GM23338 (cell line): ENCODE measurements at regions not wholly inside any gene's neighbourhood (a gene's known extent, or its start where the extent isn't known, plus 50 kb on each side); places are given as distances from the start of the nearest gene placed in this dataset.

ENCODE experiments used
- ATAC-seq: fragments of 200-7000 bp; cut with Tn5 transposase; 3 replicates; pipeline ENCODE4 v1.9.1; 2020
- DNase-seq: peaks from one replicate; pipeline ENCODE4 v3.0.0-alpha.2; 2015; ENCODE audit warnings: low spot score
- H2AFZ ChIP-seq: fragments of 200-600 bp; sonication (generic); 2 replicates; pipeline ENCODE4 v1.8.0; 2016; ENCODE audit warnings: antibody characterized with exemption, mild to moderate bottlenecking, moderate library complexity
- H3F3A ChIP-seq: fragments of 200-600 bp; sonication (generic); replicated peaks from 2 replicates; pipeline ENCODE4 v1.8.0; 2017; ENCODE audit warnings: antibody characterized with exemption, mixed run types, low read depth
- H3K27ac ChIP-seq: fragments of 200-600 bp; sonication (generic); 2 replicates; pipeline ENCODE4 v1.6.1; 2016; ENCODE audit warnings: low read depth
- H3K27me3 ChIP-seq: fragments of 200-600 bp; sonication (generic); 2 replicates; pipeline ENCODE4 v1.8.0; 2016; ENCODE audit warnings: mild to moderate bottlenecking, mixed run types, moderate library complexity; ENCODE audit not compliant: insufficient read depth
- H3K36me3 ChIP-seq: fragments of 200-600 bp; sonication (generic); 2 replicates; pipeline ENCODE4 v1.8.0; 2016; ENCODE audit warnings: mild to moderate bottlenecking; ENCODE audit not compliant: insufficient read depth
- H3K4me1 ChIP-seq: fragments of 200-600 bp; sonication (generic); 2 replicates; pipeline ENCODE4 v1.8.0; 2016; ENCODE audit warnings: mild to moderate bottlenecking, moderate library complexity; ENCODE audit not compliant: insufficient read depth
- H3K4me2 ChIP-seq: fragments of 200-600 bp; sonication (generic); 2 replicates; pipeline ENCODE4 v1.7.1; 2017; ENCODE audit warnings: mixed run types
- H3K4me3 ChIP-seq: fragments of 200-600 bp; sonication (generic); 2 replicates; pipeline ENCODE4 v1.6.1; 2016; ENCODE audit warnings: mixed run types
- H3K79me2 ChIP-seq: fragments of 200-600 bp; sonication (generic); replicated peaks from 2 replicates; pipeline ENCODE4 v1.8.0; 2017; ENCODE audit warnings: mild to moderate bottlenecking; ENCODE audit not compliant: insufficient read depth
- H3K9me2 ChIP-seq: fragments of 200-600 bp; sonication (generic); 2 replicates; pipeline ENCODE4 v1.8.0; 2017; ENCODE audit not compliant: insufficient read depth
- H4K20me1 ChIP-seq: fragments of 200-600 bp; sonication (generic); replicated peaks from 2 replicates; pipeline ENCODE4 v1.8.0; 2017; ENCODE audit warnings: mild to moderate bottlenecking; ENCODE audit not compliant: insufficient read depth
- H3K27ac Mint-ChIP-seq: 2 replicates; pipeline ENCODE4 v1.8.0; 2020; ENCODE audit warnings: inconsistent platforms, mild to moderate bottlenecking, moderate library complexity, mixed read lengths
- H3K27me3 Mint-ChIP-seq: 3 replicates; pipeline ENCODE4 v1.8.0; 2022; ENCODE audit warnings: low read depth, mild to moderate bottlenecking, moderate library complexity, mixed read lengths, inconsistent platforms; ENCODE audit not compliant: insufficient read depth, poor library complexity
- H3K36me3 Mint-ChIP-seq: 3 replicates; pipeline ENCODE4 v1.8.0; 2021; ENCODE audit warnings: low read depth, mild to moderate bottlenecking, inconsistent platforms, moderate library complexity, mixed read lengths
- H3K4me1 Mint-ChIP-seq: 3 replicates; pipeline ENCODE4 v1.8.0; 2020; ENCODE audit warnings: mild to moderate bottlenecking, inconsistent platforms, mixed read lengths
- H3K4me3 Mint-ChIP-seq: 3 replicates; pipeline ENCODE4 v1.8.0; 2021; ENCODE audit warnings: moderate library complexity, mild to moderate bottlenecking, inconsistent platforms, mixed read lengths
- H3K9me3 Mint-ChIP-seq: 3 replicates; pipeline ENCODE4 v1.8.0; 2020; ENCODE audit warnings: moderate library complexity, mild to moderate bottlenecking, inconsistent platforms, mixed read lengths
- CREB1 ChIP-seq: fragments of 250-450 bp; sonication (Bioruptor Pico); IDR thresholded peaks from 2 replicates; pipeline ENCODE4 v1.5.0; 2020; ENCODE audit warnings: low read depth, mild to moderate bottlenecking, moderate library complexity
- EZH2 ChIP-seq: fragments of 200-600 bp; sonication (generic); IDR thresholded peaks from one replicate; pipeline ENCODE4 v1.8.0; 2017; ENCODE audit warnings: antibody characterized with exemption, mild to moderate bottlenecking, low read depth; ENCODE audit not compliant: unreplicated experiment
- EZH2phosphoT487 ChIP-seq: fragments of 200-600 bp; sonication (generic); IDR thresholded peaks from one replicate; pipeline ENCODE4 v1.8.1; 2018; ENCODE audit warnings: antibody characterized with exemption; ENCODE audit not compliant: unreplicated experiment
- JUNB ChIP-seq: IDR thresholded peaks from one replicate; pipeline ENCODE4 v1.6.1; 2016; ENCODE audit warnings: antibody characterized with exemption; ENCODE audit not compliant: unreplicated experiment
- NANOG ChIP-seq: IDR thresholded peaks from 2 replicates; pipeline ENCODE4 v1.6.1; 2016; ENCODE audit warnings: antibody characterized with exemption, borderline replicate concordance
- POLR2AphosphoS5 ChIP-seq: IDR thresholded peaks from 2 replicates; pipeline ENCODE4 v1.6.1; 2016; ENCODE audit warnings: antibody characterized with exemption, low read depth
- STAT1 ChIP-seq: IDR thresholded peaks from one replicate; pipeline ENCODE4 v1.6.1; 2016; ENCODE audit warnings: antibody characterized with exemption; ENCODE audit not compliant: unreplicated experiment
- ZNF114 ChIP-seq: fragments of 250-450 bp; sonication (Bioruptor Pico); IDR thresholded peaks from 2 replicates; pipeline ENCODE4 v1.5.0; 2020; ENCODE audit warnings: mild to moderate bottlenecking, moderate library complexity
- ZNF331 ChIP-seq: fragments of 250-450 bp; sonication (Bioruptor Pico); IDR thresholded peaks from 2 replicates; pipeline ENCODE4 v1.5.0; 2020; ENCODE audit warnings: low read depth, mild to moderate bottlenecking, moderate library complexity
- TF ChIP-seq, protein P1 (sequence below): IDR thresholded peaks from 2 replicates; pipeline ENCODE4 v1.6.1; 2016; ENCODE audit warnings: antibody characterized with exemption
- TF ChIP-seq, protein P2 (sequence below), 2 experiments: fragments of 200-600 bp in 1 of 2; sonication (generic) in 1 of 2; conservative IDR thresholded peaks; 2 replicates each; pipeline versions ENCODE4 v1.5.1 to v1.6.1; 2016 to 2017; ENCODE audit warnings: antibody characterized with exemption in 2 of 2, low read depth in 2 of 2, mild to moderate bottlenecking in 2 of 2, moderate library complexity in 1 of 2
- TF ChIP-seq, protein P3 (sequence below): IDR thresholded peaks from one replicate; pipeline ENCODE4 v1.6.1; 2018; ENCODE audit warnings: antibody characterized with exemption; ENCODE audit not compliant: unreplicated experiment
- TF ChIP-seq, protein P4 (sequence below): fragments of 250-450 bp; sonication (Bioruptor Pico); IDR thresholded peaks from 2 replicates; pipeline ENCODE4 v1.5.0; 2020; ENCODE audit warnings: mild to moderate bottlenecking, moderate library complexity

DNA sequence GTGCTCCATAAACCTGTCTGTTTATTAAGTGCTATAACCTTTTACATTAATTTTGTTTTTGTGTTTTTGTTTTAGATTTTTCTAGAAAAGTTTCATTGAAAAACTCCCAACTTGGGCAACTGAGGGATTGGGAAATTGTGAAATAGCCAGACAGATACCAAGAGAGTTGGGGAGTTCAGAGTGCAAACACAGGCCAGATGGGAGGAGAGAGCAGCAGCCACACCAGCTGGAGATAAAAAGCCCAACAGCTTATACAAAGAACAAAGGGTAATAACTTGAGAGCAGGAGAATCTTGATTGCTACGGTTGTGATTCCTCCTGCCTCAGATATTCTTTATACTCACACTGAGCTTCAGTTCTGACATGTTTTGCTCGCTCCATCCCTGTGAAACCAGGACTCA is 1642.2 kb downstream of the LRRC4C start:
- H3K27ac ChIP-seq, result no peak overlapping the region
- no peak overlapping the region for H3K4me3 Mint-ChIP-seq
- H3K4me1 ChIP-seq, result no peaks in the 10 kb centered on the region
- TF ChIP-seq STAT1 (no peak), NANOG (no peak), ZNF331 (CRISPR knock-in tag) (no peak), EZH2 (no peak), ZNF114 (CRISPR knock-in tag) (no peak), POLR2AphosphoS5 (no peak), CREB1 (CRISPR knock-in tag) (no peak), JUNB (no peak), EZH2phosphoT487 (no peak)
- TF ChIP-seq, protein P1, sequence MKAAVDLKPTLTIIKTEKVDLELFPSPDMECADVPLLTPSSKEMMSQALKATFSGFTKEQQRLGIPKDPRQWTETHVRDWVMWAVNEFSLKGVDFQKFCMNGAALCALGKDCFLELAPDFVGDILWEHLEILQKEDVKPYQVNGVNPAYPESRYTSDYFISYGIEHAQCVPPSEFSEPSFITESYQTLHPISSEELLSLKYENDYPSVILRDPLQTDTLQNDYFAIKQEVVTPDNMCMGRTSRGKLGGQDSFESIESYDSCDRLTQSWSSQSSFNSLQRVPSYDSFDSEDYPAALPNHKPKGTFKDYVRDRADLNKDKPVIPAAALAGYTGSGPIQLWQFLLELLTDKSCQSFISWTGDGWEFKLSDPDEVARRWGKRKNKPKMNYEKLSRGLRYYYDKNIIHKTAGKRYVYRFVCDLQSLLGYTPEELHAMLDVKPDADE, result no peak
- TF ChIP-seq, protein P2, sequence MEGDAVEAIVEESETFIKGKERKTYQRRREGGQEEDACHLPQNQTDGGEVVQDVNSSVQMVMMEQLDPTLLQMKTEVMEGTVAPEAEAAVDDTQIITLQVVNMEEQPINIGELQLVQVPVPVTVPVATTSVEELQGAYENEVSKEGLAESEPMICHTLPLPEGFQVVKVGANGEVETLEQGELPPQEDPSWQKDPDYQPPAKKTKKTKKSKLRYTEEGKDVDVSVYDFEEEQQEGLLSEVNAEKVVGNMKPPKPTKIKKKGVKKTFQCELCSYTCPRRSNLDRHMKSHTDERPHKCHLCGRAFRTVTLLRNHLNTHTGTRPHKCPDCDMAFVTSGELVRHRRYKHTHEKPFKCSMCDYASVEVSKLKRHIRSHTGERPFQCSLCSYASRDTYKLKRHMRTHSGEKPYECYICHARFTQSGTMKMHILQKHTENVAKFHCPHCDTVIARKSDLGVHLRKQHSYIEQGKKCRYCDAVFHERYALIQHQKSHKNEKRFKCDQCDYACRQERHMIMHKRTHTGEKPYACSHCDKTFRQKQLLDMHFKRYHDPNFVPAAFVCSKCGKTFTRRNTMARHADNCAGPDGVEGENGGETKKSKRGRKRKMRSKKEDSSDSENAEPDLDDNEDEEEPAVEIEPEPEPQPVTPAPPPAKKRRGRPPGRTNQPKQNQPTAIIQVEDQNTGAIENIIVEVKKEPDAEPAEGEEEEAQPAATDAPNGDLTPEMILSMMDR (conservative IDR thresholded peaks at IDR 0.05; ENCODE audit: low read depth in 2 of 2), result no peak
- TF ChIP-seq, protein P3, sequence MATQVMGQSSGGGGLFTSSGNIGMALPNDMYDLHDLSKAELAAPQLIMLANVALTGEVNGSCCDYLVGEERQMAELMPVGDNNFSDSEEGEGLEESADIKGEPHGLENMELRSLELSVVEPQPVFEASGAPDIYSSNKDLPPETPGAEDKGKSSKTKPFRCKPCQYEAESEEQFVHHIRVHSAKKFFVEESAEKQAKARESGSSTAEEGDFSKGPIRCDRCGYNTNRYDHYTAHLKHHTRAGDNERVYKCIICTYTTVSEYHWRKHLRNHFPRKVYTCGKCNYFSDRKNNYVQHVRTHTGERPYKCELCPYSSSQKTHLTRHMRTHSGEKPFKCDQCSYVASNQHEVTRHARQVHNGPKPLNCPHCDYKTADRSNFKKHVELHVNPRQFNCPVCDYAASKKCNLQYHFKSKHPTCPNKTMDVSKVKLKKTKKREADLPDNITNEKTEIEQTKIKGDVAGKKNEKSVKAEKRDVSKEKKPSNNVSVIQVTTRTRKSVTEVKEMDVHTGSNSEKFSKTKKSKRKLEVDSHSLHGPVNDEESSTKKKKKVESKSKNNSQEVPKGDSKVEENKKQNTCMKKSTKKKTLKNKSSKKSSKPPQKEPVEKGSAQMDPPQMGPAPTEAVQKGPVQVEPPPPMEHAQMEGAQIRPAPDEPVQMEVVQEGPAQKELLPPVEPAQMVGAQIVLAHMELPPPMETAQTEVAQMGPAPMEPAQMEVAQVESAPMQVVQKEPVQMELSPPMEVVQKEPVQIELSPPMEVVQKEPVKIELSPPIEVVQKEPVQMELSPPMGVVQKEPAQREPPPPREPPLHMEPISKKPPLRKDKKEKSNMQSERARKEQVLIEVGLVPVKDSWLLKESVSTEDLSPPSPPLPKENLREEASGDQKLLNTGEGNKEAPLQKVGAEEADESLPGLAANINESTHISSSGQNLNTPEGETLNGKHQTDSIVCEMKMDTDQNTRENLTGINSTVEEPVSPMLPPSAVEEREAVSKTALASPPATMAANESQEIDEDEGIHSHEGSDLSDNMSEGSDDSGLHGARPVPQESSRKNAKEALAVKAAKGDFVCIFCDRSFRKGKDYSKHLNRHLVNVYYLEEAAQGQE, result no peak
- TF ChIP-seq, protein P4, sequence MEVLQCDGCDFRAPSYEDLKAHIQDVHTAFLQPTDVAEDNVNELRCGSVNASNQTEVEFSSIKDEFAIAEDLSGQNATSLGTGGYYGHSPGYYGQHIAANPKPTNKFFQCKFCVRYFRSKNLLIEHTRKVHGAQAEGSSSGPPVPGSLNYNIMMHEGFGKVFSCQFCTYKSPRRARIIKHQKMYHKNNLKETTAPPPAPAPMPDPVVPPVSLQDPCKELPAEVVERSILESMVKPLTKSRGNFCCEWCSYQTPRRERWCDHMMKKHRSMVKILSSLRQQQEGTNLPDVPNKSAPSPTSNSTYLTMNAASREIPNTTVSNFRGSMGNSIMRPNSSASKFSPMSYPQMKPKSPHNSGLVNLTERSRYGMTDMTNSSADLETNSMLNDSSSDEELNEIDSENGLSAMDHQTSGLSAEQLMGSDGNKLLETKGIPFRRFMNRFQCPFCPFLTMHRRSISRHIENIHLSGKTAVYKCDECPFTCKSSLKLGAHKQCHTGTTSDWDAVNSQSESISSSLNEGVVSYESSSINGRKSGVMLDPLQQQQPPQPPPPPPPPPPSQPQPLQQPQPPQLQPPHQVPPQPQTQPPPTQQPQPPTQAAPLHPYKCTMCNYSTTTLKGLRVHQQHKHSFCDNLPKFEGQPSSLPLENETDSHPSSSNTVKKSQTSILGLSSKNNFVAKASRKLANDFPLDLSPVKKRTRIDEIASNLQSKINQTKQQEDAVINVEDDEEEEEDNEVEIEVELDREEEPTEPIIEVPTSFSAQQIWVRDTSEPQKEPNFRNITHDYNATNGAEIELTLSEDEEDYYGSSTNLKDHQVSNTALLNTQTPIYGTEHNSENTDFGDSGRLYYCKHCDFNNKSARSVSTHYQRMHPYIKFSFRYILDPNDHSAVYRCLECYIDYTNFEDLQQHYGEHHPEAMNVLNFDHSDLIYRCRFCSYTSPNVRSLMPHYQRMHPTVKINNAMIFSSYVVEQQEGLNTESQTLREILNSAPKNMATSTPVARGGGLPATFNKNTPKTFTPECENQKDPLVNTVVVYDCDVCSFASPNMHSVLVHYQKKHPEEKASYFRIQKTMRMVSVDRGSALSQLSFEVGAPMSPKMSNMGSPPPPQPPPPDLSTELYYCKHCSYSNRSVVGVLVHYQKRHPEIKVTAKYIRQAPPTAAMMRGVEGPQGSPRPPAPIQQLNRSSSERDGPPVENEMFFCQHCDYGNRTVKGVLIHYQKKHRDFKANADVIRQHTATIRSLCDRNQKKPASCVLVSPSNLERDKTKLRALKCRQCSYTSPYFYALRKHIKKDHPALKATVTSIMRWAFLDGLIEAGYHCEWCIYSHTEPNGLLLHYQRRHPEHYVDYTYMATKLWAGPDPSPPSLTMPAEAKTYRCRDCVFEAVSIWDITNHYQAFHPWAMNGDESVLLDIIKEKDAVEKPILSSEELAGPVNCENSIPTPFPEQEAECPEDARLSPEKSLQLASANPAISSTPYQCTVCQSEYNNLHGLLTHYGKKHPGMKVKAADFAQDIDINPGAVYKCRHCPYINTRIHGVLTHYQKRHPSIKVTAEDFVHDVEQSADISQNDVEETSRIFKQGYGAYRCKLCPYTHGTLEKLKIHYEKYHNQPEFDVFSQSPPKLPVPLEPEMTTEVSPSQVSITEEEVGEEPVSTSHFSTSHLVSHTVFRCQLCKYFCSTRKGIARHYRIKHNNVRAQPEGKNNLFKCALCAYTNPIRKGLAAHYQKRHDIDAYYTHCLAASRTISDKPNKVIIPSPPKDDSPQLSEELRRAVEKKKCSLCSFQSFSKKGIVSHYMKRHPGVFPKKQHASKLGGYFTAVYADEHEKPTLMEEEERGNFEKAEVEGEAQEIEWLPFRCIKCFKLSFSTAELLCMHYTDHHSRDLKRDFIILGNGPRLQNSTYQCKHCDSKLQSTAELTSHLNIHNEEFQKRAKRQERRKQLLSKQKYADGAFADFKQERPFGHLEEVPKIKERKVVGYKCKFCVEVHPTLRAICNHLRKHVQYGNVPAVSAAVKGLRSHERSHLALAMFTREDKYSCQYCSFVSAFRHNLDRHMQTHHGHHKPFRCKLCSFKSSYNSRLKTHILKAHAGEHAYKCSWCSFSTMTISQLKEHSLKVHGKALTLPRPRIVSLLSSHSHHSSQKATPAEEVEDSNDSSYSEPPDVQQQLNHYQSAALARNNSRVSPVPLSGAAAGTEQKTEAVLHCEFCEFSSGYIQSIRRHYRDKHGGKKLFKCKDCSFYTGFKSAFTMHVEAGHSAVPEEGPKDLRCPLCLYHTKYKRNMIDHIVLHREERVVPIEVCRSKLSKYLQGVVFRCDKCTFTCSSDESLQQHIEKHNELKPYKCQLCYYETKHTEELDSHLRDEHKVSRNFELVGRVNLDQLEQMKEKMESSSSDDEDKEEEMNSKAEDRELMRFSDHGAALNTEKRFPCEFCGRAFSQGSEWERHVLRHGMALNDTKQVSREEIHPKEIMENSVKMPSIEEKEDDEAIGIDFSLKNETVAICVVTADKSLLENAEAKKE (CRISPR knock-in tag), result no peak
- H3K36me3 Mint-ChIP-seq, result peaks cover 10% of the 10 kb centered on the region
- no peaks in the 10 kb centered on the region for H3F3A ChIP-seq
- no peak overlapping the region for H3K4me2 ChIP-seq
- no peaks in the 10 kb centered on the region for H3K27me3 Mint-ChIP-seq
- no peak overlapping the region for H3K4me3 ChIP-seq
- no peaks in the 10 kb centered on the region for H3K9me2 ChIP-seq
- no peak overlapping the region for H2AFZ ChIP-seq
- H3K79me2 ChIP-seq, result no peaks in the 10 kb centered on the region
- no peaks in the 10 kb centered on the region for H4K20me1 ChIP-seq
- H3K27ac Mint-ChIP-seq, result no peak overlapping the region
- H3K4me1 Mint-ChIP-seq, result no peaks in the 10 kb centered on the region
- H3K9me3 Mint-ChIP-seq, result peaks cover 34% of the 10 kb centered on the region
- H3K36me3 ChIP-seq, result no peaks in the 10 kb centered on the region; the same call in 1 of the 2 replicates
- ATAC-seq (no peak), DNase-seq (no peak)
- no peaks in the 10 kb centered on the region for H3K27me3 ChIP-seq
